MM.1S (cell line): ENCODE measurements at regions not wholly inside any gene's neighbourhood (a gene's known extent, or its start where the extent isn't known, plus 50 kb on each side); places are given as distances from the start of the nearest gene placed in this dataset.

Experiments used
- CTCF ChIP-seq: fragments of 300-600 bp; sonication (generic); IDR thresholded peaks from 2 replicates; pipeline ENCODE4 v1.5.1; 2016; ENCODE audit warnings: antibody characterized with exemption, low read length, mixed read lengths
- EZH2 ChIP-seq: fragments of 300-600 bp; sonication (generic); optimal IDR thresholded peaks from 2 replicates; pipeline ENCODE3; 2017; ENCODE audit warnings: low read depth, mild to moderate bottlenecking, antibody characterized with exemption, low read length, mixed read lengths

GRCh38 chr7:32694182-32694581 is 197.4 kb downstream of the KBTBD2 start:
- no peak for TF ChIP-seq CTCF
- TF ChIP-seq EZH2, result no peak
